HL-60 (cell line): ENCODE measurements at regions not wholly inside any gene's neighbourhood (a gene's known extent, or its start where the extent isn't known, plus 50 kb on each side); places are given as distances from the start of the nearest gene placed in this dataset.

Experiments used
- CTCF ChIP-seq: IDR thresholded peaks from one replicate; pipeline ENCODE4 v1.5.1; 2011; ENCODE audit warnings: low read length, control low read depth, inconsistent platforms; ENCODE audit not compliant: insufficient read depth
- GABPA ChIP-seq: IDR thresholded peaks from 2 replicates; pipeline ENCODE4 v1.6.1; 2012; ENCODE audit warnings: low read depth
- REST ChIP-seq: IDR thresholded peaks from 2 replicates; pipeline ENCODE4 v1.6.1; 2012; ENCODE audit warnings: low read depth; ENCODE audit not compliant: insufficient replicate concordance
- SPI1 ChIP-seq: IDR thresholded peaks from 2 replicates; pipeline ENCODE4 v1.6.1; 2012; ENCODE audit warnings: low read depth, mild to moderate bottlenecking, borderline replicate concordance

GRCh38 chr4:101697266-101697665 is 93.3 kb upstream of the BANK1 start:
- TF ChIP-seq CTCF (no peak), GABPA (no peak), SPI1 (no peak), REST (no peak)
